ENCODE measurements at regions not wholly inside any gene's neighbourhood (a gene's known extent, or its start where the extent isn't known, plus 50 kb on each side); places are given as distances from the start of the nearest gene placed in this dataset.
"Not testable (repeated sequence)": the region's sequence is repeated elsewhere in the genome, so short reads cannot be mapped to it uniquely, and the experiment has no call there.

- no peak overlapping the region for H3K27ac ChIP-seq (ENCODE audit: low read depth, low read length)
- H3K4me2 ChIP-seq (ENCODE audit: insufficient read depth, low read length): no peak overlapping the region
- no peaks in the 10 kb centered on the region for H3K9me3 ChIP-seq (ENCODE audit: low read depth, low read length)
- H3K36me3 ChIP-seq (ENCODE audit: insufficient read depth, low read length): no peaks in the 10 kb centered on the region
- no peaks in the 10 kb centered on the region for H3K4me1 ChIP-seq (ENCODE audit: insufficient read depth, low read length)
- no peaks in the 10 kb centered on the region for H3K79me2 ChIP-seq (ENCODE audit: insufficient read depth, low read length)
- DNase-seq (ENCODE audit: insufficient read length, low spot score, missing footprints): no peak
- TF ChIP-seq, protein P1, sequence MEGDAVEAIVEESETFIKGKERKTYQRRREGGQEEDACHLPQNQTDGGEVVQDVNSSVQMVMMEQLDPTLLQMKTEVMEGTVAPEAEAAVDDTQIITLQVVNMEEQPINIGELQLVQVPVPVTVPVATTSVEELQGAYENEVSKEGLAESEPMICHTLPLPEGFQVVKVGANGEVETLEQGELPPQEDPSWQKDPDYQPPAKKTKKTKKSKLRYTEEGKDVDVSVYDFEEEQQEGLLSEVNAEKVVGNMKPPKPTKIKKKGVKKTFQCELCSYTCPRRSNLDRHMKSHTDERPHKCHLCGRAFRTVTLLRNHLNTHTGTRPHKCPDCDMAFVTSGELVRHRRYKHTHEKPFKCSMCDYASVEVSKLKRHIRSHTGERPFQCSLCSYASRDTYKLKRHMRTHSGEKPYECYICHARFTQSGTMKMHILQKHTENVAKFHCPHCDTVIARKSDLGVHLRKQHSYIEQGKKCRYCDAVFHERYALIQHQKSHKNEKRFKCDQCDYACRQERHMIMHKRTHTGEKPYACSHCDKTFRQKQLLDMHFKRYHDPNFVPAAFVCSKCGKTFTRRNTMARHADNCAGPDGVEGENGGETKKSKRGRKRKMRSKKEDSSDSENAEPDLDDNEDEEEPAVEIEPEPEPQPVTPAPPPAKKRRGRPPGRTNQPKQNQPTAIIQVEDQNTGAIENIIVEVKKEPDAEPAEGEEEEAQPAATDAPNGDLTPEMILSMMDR (IDR thresholded peaks at IDR 0.05; ENCODE audit: extremely low read depth, low read depth, low read length): no peak
- no peak overlapping the region for H2AFZ ChIP-seq (ENCODE audit: low read length)
- H4K20me1 ChIP-seq (ENCODE audit: insufficient read depth, low read length): no peaks in the 10 kb centered on the region
- no peak overlapping the region for H3K4me3 ChIP-seq (ENCODE audit: insufficient read depth, low read length)
- no peaks in the 10 kb centered on the region for H3K27me3 ChIP-seq (ENCODE audit: insufficient read depth, low read length)
These were observed 123.1 kb upstream of the CARMIL1 start for GRCh38 chr6:25156123-25156522.

DNA sequence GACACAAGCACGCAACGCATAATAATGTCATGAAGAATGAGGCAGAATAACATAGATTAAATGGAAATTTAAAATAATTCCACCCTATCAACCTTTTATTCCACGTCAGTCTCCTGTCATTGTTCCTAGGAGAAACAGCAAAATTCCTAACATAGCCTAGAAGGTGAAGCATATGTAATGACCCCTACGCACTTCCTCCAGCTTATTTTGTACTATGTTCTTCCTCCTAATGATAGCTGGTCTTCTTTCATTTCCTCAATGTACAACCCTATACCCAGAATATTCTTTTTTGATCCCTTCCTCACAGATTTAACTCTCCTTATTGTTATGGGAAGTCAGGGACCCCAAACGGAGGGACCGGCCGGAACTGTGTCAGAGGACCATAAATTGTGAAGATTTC lies 122.0 kb upstream of the CARMIL1 start:
- Histone ChIP-seq H3K27me3 (ENCODE audit: insufficient read depth, low read length) (no peaks in the 10 kb centered on the region), H3K79me2 (ENCODE audit: insufficient read depth, low read length) (no peaks in the 10 kb centered on the region), H3K4me1 (ENCODE audit: insufficient read depth, low read length) (no peaks in the 10 kb centered on the region), H3K27ac (ENCODE audit: low read depth, low read length) (no peak overlapping the region), H2AFZ (ENCODE audit: low read length) (no peak overlapping the region), H3K9me3 (ENCODE audit: low read depth, low read length) (no peaks in the 10 kb centered on the region), H3K4me3 (ENCODE audit: insufficient read depth, low read length) (no peak overlapping the region), H3K4me2 (ENCODE audit: insufficient read depth, low read length) (no peak overlapping the region), H4K20me1 (ENCODE audit: insufficient read depth, low read length) (no peaks in the 10 kb centered on the region), H3K36me3 (ENCODE audit: insufficient read depth, low read length) (no peaks in the 10 kb centered on the region)
- no peak for DNase-seq (ENCODE audit: insufficient read length, low spot score, missing footprints)
- TF ChIP-seq, protein P1 (IDR thresholded peaks at IDR 0.05; ENCODE audit: extremely low read depth, low read depth, low read length): no peak

- TF ChIP-seq, protein P1 (IDR thresholded peaks at IDR 0.05; ENCODE audit: extremely low read depth, low read depth, low read length): no peak
- no peaks in the 10 kb centered on the region for H3K36me3 ChIP-seq (ENCODE audit: insufficient read depth, low read length)
- no peaks in the 10 kb centered on the region for H4K20me1 ChIP-seq (ENCODE audit: insufficient read depth, low read length)
- H2AFZ ChIP-seq (ENCODE audit: low read length): no peak overlapping the region
- H3K9me3 ChIP-seq (ENCODE audit: low read depth, low read length): no peaks in the 10 kb centered on the region
- no peak for DNase-seq (ENCODE audit: insufficient read length, low spot score, missing footprints)
- no peak overlapping the region for H3K4me3 ChIP-seq (ENCODE audit: insufficient read depth, low read length)
- H3K27ac ChIP-seq (ENCODE audit: low read depth, low read length): no peak overlapping the region
- H3K79me2 ChIP-seq (ENCODE audit: insufficient read depth, low read length): no peaks in the 10 kb centered on the region
- no peak overlapping the region for H3K4me2 ChIP-seq (ENCODE audit: insufficient read depth, low read length)
- H3K4me1 ChIP-seq (ENCODE audit: insufficient read depth, low read length): no peaks in the 10 kb centered on the region
- no peaks in the 10 kb centered on the region for H3K27me3 ChIP-seq (ENCODE audit: insufficient read depth, low read length)
These were observed 121.3 kb upstream of the CARMIL1 start for GRCh38 chr6:25157842-25158241.

- not testable (repeated sequence) for H4K20me1 ChIP-seq (ENCODE audit: insufficient read depth, low read length); H2AFZ ChIP-seq (ENCODE audit: low read length); H3K9me3 ChIP-seq (ENCODE audit: low read depth, low read length); H3K4me1 ChIP-seq (ENCODE audit: insufficient read depth, low read length); H3K4me3 ChIP-seq (ENCODE audit: insufficient read depth, low read length); DNase-seq (ENCODE audit: insufficient read length, low spot score, missing footprints); H3K36me3 ChIP-seq (ENCODE audit: insufficient read depth, low read length); H3K27ac ChIP-seq (ENCODE audit: low read depth, low read length); H3K27me3 ChIP-seq (ENCODE audit: insufficient read depth, low read length); H3K4me2 ChIP-seq (ENCODE audit: insufficient read depth, low read length); H3K79me2 ChIP-seq (ENCODE audit: insufficient read depth, low read length)
These were observed 119.0 kb upstream of the CARMIL1 start for GRCh38 chr6:25160134-25160533.

All from osteoblast (primary cell).